Islet of Langerhans (tissue), 1 donor: ENCODE measurements at regions not wholly inside any gene's neighbourhood (a gene's known extent, or its start where the extent isn't known, plus 50 kb on each side); places are given as distances from the start of the nearest gene placed in this dataset.
"Not testable (repeated sequence)": the region's sequence is repeated elsewhere in the genome, so short reads cannot be mapped to it uniquely, and the experiment has no call there.

Source experiments
- FAIRE-seq: peaks from one replicate; lab custom pipeline; 2011; peaks lifted over from hg19 to GRCh38; lab: Jason Lieb, UNC

DNA sequence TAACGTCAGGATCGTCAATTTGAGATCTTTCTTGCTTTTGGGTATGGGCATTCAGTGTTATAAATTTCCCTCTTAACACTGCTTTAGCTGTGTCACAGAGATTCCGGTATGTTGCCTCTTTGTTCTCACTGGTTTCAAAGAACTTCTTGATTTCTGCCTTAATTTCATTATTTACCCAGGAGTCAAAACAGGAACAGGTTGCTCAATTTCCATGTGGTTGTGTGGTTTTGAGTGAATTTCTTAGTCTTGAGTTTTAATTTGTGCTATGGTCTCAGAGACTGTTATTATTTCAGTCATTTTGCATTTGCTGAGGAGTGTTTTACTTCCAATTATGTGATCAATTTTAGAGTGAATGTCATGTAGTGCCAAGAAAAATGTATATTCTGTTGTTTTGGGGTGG is 153.1 kb downstream of the PCDH17 start:
- FAIRE-seq: no peak

GRCh38 chr13:57787058-57787791 is 155.7 kb downstream of the PCDH17 start:
- FAIRE-seq: no peak

DNA sequence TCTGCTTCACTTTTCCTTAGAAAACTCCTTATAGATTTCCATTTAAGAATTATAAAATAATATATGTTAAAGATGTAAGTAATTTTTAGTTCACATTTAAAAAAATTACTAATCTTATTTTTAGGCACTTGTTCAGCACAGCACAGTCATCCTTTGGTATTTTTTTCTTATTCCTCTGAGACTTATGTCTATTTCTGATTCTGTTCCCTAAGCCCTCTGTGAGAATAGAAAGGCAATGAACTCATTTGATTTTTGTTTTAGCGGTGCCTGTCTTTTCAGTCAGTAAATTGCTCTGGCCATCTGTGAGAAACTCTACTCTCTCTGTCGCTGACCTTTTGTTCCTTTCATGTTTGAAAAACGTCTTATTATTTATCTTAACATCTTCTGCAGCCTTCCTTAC is 168.1 kb downstream of the PCDH17 start:
- FAIRE-seq: no peak

DNA sequence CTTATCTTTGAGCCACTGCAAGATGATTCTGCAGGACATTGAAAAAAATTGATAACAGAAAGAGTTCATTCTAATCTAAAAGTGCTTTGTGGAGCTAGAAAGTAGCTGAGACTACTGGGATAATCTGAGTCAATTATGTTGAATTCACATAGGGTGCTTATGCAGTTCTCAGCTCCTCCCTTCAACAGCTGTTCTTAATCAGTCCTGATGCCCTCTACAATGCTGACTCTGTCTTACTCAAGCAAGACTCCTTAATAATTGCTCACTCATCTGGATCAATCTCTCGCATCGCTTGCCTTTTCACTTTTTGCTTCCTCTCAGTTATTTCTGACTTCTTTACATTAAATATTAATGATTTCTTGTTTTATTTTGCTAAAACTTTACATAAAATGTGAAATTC is 182.1 kb downstream of the PCDH17 start:
- no peak for FAIRE-seq

GRCh38 chr13:57815600-57815999 is 184.1 kb downstream of the PCDH17 start:
- no peak for FAIRE-seq

DNA sequence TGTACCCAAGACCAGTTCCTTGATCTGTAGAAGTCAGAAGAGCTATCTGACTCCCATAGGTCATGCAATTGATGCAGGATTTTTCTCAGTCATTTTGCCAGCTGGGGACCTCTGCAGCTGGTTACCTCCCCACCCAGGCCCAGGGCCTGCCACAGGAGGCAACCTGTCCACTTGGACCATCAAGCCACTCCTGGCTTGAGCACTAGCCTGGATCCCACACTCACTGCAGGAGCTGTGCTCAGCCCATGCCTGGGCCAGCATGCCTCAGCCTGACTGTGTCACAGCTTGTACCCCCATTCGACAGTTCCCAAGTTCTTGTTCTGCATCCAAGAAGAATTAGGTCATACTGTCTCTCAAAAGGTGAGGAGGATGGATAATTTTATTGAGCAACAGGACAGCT is 189.4 kb downstream of the PCDH17 start:
- FAIRE-seq: no peak

DNA sequence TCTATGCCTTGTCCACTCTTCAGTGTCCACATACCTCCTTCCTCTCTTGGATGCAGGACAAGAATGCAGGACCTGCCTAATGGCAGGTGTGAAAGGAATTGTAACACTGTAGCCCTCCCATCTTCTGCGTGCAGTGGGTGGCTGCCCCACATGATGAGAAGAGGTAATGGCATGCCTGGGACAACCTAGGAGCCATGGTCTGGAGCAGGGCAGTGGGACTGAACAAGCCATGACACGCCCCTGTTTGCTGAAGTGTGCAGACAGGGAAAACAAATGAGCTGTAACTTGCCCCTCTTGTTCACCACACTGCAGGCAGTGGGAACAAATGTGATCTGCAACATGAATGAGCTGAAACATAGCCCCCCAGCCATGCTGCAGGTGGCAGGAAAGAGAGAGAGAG is 192.2 kb downstream of the PCDH17 start:
- no peak for FAIRE-seq

DNA sequence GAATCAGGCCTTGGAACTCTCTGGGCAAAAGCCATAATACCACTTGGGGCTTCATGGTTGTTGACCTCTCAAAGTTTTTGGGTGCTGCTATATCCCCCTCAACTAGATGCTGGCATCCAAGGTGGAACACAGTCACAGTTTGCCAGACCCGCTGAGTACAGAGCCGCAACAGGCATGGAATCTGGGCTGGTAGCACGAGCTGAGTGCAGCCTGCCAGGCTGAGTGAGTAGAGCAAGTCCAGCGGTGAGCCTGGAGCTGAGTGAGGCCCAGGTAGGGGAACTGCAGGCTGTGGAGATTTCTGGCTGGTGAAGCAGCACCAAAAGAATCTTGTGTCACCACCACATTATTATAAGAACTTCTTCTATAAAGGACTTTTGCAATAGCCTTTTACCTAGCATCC is 192.6 kb downstream of the PCDH17 start:
- no peak for FAIRE-seq

GRCh38 chr13:57825066-57825465 is 193.5 kb downstream of the PCDH17 start:
- FAIRE-seq: no peak

DNA sequence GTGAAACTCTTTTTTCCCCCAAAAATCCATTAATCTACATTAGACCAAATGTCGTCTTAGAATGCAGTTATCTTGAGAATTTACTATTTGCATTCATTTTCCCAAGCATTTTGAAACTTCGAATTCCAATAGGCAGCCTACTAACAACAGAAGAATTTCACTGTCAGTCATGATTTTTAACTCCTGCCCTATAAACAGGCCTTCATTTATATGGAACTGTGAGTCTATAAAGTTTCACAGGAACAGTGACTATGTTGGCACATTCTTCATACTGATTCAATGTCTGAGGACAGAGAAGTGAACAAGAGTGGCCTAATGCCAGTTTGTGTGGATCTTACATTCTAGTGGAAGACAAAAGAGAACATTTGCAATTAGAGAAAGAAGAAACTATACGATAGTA is 198.0 kb downstream of the PCDH17 start:
- no peak for FAIRE-seq

DNA sequence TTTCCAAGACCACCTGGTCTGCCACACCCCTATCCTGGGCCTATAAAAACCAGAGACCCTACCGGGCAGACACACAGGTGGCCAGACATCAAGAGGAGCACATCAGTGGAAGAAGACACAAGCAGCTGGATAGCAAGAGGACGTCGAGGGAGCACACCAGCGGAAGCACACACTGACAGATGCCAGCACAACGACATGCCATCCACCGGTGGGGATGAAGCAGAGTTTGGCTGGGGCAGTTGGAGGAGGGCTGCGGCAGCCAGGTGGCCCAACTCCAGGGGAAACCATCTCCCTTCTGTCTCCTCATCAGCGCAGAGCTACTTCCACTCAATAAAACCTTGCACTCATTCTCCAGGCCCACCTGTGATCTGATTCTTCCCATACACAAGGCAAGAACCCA is 200.6 kb downstream of the PCDH17 start:
- no peak for FAIRE-seq

- no peak for FAIRE-seq
Measured at GRCh38 chr13:57837801-57838200, 206.3 kb downstream of the PCDH17 start.

GRCh38 chr13:57843521-57843920 is 212.0 kb downstream of the PCDH17 start:
- FAIRE-seq: no peak

- FAIRE-seq: no peak
Measured at GRCh38 chr13:57846600-57847173, 215.1 kb downstream of the PCDH17 start.

DNA sequence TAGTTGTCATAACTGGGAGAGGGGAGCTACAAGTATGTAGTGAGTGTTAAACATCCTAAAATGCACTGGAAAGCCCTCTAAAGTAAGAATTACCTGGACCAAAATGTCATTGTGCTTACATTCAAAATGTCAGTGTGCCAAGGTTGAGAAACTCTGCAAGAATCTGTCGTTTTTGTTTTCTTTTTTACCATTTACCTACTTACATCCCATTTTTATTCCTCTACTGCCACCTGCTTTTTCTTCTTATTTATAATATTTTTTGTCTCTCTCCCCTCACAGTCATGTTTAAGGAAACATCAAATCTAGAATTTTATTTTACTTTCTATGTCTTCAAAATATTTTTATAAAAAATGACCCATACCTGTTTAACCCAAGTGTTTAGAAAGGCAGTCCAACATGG is 226.4 kb downstream of the PCDH17 start:
- no peak for FAIRE-seq

DNA sequence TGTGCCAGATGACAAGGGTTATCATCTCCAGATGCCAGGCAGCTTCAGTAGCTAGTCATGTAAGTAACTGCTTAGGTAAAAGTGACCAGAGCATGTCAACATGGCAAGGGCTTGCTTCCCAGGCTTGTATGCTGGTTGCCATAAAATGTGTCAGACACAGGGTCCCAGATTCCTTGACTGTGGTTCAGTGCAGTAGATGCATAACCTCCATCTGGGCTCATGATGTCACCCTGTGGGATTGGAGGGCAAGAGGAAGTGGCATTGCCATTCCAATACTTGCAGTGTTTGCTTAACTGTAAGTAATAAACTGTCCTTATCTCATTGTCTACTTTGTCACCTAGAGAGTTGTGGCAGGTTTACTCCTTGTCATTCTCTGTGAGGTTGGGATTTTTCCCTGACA is 226.8 kb downstream of the PCDH17 start:
- no peak for FAIRE-seq

GRCh38 chr13:57862879-57863278 is 231.3 kb downstream of the PCDH17 start:
- FAIRE-seq: no peak

- no peak for FAIRE-seq
Measured at GRCh38 chr13:57865600-57866294, 234.2 kb downstream of the PCDH17 start.

GRCh38 chr13:57874530-57874929 is 243.0 kb downstream of the PCDH17 start:
- no peak for FAIRE-seq

DNA sequence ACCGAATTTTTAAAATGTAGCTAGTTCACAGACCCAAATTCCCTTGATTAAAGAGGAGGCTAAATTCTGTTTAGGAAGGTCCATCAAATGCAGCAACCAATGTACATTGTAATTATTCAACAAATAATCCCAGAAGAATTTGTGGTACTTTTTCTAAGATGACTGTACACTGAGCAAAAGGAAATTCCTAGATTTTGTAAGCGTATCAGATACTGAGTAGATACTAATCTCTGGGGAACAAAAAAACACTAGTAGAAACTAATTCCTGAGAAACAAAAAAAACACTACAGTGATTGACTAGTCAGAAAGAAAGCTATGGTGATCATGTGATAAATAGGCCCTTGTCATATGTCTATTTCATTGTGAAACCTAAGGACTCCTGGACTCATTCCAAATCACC is 246.1 kb downstream of the PCDH17 start:
- FAIRE-seq: no peak

- FAIRE-seq: no peak
Measured at GRCh38 chr13:57878291-57878690, 246.7 kb downstream of the PCDH17 start.

DNA sequence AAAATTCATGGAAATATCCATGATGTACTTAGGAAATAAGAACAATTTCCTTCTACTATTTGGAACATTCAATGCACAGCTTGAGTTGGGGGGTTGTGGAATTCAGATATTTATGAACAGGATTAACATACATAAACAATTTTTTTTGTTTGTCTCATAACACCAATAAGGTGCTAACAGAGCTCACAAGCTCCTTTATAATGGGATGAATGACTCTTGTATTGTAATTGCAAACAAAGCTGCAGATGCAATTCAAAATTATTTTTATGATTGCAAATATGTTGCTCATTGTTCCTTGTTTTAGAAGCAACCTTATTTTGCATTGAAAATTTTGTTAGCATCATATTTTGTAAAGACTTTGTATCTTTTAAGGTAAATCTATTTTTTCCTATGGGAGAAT is 265.7 kb downstream of the PCDH17 start:
- no peak for FAIRE-seq

DNA sequence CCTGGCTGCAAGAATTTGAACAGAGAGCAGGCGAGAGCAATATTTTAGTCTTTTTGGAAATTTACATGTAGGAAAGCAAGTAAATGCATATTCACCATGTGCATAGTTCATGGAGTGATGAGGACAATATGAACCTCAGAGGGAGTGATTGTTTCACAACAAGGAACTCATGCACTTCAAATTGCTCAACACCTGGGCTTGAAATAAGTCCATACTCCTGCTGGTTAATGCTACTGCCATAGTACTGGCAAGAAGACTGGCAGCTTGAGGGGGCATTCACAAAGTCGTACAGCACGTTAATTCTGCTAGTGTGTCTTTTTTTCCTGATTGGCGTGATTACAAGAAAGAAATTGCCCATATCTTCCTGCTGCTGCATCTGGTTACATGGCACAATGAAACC is 267.6 kb downstream of the PCDH17 start:
- no peak for FAIRE-seq

- FAIRE-seq: not testable (repeated sequence)
Measured at GRCh38 chr13:57909833-57910232, 278.3 kb downstream of the PCDH17 start.
